GM18508 (cell line): ENCODE measurements at regions not wholly inside any gene's neighbourhood (a gene's known extent, or its start where the extent isn't known, plus 50 kb on each side); places are given as distances from the start of the nearest gene placed in this dataset.
"Not testable (repeated sequence)": the region's sequence is repeated elsewhere in the genome, so short reads cannot be mapped to it uniquely, and the experiment has no call there.

ENCODE experiments used
- ATAC-seq: cut with Tn5 transposase; IDR thresholded peaks from one replicate; pipeline ENCODE4 v1.9.1; 2021; ENCODE audit warnings: moderate number of reproducible peaks; ENCODE audit not compliant: insufficient read depth, unreplicated experiment

DNA sequence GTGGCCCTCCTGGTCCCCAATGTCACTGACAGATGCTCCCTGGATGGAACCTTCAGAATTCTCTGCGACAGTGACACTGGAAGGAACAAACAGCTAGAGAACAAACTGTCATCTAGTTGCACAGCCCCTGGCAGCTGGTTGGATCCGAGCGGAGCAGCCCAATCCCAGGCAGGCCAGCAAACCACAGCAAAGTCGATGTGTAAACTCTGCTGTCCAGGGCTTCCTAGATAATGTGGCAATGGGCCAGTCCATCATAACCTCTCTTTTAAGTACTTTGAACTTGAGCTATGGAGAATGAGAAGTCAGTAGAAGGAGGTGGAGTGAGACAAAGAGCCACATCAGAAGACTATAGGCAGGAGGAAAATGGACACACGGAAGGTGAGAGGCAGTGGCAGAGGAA is 323.0 kb downstream of the CBLN1 start:
- no peak for ATAC-seq

GRCh38 chr16:48956620-48957019 is 325.0 kb downstream of the CBLN1 start:
- no peak for ATAC-seq

GRCh38 chr16:48955837-48956236 is 325.8 kb downstream of the CBLN1 start:
- ATAC-seq, result no peak

DNA sequence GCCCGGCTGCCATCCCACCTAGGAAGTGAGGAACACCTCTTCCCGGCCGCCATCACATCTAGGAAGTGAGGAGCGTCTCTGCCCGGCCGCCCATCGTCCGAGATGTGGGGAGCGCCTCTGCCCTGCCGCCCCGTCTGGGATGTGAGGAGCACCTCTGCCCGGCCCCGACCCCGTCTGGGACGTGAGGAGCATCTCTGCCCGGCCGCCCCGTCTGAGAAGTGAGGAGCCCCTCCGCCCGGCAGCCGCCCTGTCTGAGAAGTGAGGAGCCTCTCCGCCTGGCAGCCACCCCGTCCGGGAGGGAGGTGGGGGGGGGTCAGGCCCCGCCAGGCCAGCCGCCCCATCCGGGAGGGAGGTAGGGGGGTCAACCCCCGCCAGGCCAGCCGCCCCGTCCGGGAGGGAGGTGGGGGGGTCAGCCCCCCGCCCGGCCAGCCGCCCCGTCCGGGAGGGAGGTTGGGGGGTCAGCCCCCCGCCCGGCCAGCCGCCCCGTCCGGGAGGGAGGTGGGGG is 330.0 kb downstream of the CBLN1 start:
- not testable (repeated sequence) for ATAC-seq

GRCh38 chr16:48950184-48950583 is 331.5 kb downstream of the CBLN1 start:
- no peak for ATAC-seq

DNA sequence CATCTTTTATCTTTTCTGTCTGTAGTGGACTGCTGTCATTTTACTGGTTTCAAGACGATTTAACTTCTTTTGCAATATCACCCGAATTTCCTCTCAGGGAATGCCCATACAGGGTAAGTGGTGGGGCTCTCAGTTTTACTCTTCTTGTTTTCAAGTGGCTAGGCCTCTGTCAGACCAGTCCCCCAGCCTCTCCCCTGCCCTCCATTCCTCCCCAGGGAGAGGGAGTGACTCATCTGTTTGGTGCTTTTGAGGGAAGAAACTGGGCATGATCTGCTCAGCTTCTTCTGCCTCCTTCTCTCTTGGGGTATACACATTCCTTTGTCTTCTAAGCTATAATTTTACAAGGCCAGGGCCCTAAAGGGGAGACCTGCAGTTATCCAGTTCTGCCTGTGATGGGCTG is 332.0 kb downstream of the CBLN1 start:
- no peak for ATAC-seq

DNA sequence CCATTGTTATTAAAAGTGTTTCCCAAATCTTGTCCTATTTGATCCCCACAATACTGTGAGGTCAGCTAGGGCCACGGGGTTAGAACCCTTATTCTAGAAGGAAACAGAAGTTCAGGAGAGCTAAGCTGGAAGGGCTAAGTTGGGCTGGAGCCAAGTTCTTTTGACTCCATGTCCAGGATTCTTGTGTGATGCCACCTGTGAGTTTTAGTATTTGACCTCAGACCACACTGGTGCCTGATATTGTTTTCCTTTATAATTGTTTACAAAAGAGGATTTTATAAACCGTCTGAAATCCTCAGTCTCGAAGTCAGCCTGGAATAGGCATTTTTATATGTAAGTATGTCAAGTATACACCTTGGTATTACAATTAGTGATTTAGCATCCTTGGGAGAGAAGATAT is 332.7 kb downstream of the CBLN1 start:
- ATAC-seq, result no peak

DNA sequence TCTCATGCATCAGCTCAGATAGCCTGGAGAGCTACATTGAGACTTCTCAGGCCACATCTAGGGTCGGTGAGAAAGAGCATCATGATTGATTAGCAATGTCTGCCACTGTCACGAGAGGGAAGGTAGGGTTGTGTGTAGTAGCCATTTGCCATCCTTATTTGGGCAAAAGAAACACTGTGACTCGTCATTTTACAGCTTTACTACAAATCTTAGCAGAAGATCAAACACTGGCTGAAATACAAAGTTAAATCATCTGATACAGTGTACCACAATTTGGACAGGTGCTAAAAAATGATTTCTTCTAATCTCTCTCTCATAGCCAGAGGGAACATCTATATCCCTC is 334.3 kb downstream of the CBLN1 start:
- no peak for ATAC-seq

GRCh38 chr16:48946686-48947370 is 334.8 kb downstream of the CBLN1 start:
- ATAC-seq, result no peak

DNA sequence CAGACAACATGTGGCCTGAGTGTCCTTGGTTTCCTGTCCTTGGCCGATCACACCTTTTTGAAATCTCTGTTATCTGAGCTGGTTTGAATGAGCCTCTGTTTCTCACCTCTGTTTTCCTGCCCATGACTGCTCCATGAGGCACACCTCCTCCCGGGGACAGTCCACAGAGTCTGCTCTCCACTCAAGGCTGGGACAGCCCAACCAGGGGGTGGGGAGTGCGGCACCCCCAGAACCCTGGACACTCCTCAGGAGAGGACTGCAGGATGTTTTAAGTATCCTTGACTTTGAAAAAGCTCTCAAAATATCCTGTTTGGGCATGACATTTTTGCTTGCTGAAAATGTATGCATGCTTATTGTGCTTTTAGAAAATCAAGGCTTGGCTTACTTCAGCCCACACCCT is 333.0 kb upstream of the N4BP1 start:
- no peak for ATAC-seq

DNA sequence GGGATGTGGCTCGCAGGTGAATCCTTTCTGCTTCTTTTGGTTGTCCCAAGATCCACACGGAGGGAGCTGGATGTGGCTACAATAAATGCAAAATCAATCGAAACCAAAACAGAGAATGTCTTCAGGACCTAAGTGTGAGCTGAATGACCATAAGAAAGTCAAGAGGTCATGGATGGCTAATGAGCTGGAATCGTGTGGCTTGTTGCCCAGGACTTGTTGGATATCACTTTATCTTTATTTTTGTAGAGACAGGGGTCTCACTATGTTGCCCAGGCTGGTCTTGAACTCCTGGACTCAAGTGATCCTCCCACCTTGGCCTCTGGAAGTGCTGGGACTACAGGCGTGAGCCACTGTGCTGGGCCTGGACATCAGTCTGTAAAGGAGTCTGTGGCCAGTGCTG is 326.8 kb upstream of the N4BP1 start:
- ATAC-seq, result no peak

DNA sequence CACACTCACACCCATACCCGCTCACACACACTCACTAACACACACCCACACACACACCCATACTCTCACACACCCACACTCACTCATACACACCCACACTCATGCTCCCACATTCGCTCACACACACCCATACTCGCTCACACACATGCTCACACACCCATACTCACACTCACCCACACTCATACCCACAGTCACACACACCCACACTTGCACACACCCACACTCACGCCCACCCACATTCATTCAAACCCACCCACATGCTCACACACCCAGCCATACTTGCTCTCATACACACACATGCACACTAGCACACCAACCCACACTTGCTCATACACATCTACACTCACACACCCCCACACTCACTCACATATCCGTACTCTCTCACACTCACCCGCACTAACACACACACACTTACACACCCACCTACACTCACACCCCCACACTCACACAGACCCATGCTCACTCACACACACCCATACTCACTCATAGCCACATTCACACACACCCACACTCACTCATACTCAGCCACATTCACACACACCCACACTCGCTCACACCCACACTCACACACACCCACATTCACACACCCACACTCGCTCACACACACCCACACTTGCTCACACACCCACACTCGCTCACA is 322.4 kb upstream of the N4BP1 start:
- ATAC-seq, result no peak

DNA sequence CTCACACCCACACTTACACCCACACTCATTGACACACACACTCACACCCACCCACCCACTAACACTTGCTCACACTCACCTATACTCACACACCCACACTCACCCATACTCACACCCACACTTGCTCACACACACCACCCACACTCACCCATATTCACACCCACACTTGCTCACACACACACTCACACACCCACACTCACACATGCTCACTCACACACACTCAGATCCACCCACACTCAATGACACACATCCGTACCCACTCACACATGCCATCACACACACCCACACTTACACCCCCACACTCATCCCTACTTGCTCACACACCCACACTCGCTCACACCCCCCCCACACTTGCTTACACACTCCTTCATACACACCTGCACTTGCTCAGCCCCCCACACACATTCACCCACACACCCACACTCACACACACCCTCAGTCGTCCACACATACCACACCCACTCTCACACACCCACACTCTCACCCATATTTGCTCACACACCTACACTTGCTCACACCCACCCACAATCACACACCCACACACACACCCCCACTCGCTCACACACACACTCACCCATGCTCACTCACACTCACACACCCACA is 321.1 kb upstream of the N4BP1 start:
- no peak for ATAC-seq

GRCh38 chr16:48919791-48920190 is 309.8 kb upstream of the N4BP1 start:
- no peak for ATAC-seq

DNA sequence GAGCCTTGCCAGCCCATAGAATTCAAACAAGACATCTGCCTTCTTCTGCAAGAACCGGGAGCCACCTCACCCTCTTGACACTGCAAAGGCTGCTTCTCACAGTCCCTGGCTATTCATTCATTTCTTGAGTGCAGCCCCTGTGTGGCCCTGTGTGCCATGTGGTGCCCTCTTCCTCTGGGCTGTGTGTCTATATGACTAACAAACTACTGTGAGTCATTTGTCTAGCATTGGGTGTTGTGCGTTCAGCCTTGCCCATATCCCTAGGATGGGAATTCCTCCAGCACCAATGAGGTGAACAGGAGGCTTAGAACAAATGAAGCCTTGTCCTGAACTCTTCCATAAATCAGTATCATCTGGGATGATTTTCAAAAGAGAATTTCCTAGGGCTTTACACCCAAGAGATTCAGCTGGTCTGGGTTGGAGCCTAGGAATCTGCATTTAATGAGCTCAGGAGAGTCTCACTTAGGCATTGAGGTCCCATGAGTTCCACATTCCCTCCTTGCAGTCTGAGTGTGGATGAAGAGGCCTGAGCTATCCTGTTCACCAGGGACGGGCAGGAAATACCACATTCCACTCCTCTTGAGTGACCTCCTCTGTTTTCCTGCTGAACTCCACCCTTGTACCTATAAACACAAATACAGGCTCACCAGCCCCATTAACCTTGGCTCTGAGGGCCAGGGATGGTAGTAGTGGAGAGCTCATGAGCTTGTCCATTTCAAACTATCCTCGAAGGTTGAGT is 308.7 kb upstream of the N4BP1 start:
- ATAC-seq, result no peak

GRCh38 chr16:48916566-48916965 is 306.6 kb upstream of the N4BP1 start:
- ATAC-seq, result no peak

DNA sequence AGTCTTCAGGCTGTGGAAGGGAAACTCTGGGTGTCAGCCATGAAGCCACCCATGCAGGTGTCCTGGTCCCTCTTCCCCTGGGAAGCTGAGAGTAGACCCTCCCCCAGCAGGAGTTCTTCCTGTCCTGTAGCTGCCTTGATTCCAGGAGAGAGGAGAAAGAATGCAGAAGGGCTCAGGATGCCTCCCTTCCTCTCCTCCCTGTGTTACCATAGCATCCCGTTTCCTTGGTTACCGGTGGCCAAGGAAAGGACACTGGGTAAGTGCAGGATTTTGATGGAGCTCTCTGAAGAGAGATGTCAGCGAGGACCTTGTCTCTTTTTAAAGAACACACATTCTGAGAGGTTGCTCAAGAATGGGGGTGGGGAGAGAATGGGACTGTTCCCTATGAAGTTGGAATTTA is 304.1 kb upstream of the N4BP1 start:
- no peak for ATAC-seq

- no peak for ATAC-seq
Observed at GRCh38 chr16:48913384-48913783, 303.4 kb upstream of the N4BP1 start.

DNA sequence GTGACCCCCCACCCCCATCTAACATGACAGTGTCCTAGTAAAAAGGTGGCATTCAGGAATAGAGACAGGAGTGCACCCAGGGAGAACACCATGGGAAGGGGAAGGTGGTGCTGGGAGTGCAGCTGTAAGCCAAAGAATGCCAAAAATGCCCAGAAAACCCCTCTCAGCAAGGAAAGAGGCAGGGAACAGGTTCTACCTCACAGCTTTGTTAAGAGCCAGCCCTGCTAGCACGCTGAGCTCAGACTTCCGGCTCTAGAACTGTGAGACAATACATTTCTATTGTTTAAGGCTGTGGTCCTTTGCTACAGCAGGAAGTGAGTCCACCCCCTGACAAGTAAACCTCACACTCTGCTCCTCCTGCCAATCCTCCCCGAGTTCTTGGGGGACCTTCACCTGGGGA is 302.4 kb upstream of the N4BP1 start:
- no peak for ATAC-seq

- no peak for ATAC-seq
Observed at GRCh38 chr16:48911700-48912099, 301.7 kb upstream of the N4BP1 start.

DNA sequence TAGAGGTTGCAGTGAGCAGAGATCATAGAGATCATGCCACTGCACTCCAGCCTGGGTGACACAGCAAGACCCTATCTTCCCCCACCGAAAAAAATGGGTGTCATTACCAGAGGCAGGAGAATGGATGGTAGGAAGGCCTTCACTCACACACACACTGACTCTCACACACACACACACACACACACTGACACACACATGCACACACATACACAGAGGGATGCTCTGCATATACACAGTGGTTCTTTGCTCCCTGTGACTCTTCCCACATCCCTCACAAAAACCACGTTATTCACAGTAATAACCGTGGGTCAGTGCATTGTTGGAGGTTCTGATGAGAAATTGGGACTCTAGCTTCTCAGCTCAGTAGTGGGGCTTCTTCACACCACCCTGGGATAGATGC is 300.2 kb upstream of the N4BP1 start:
- no peak for ATAC-seq
